HL-60 (cell line): ENCODE measurements at regions not wholly inside any gene's neighbourhood (a gene's known extent, or its start where the extent isn't known, plus 50 kb on each side); places are given as distances from the start of the nearest gene placed in this dataset.
"Not testable (repeated sequence)": the region's sequence is repeated elsewhere in the genome, so short reads cannot be mapped to it uniquely, and the experiment has no call there.

ENCODE experiments used
- DNase-seq, 2 experiments: peaks; one replicate each; pipeline ENCODE4 v3.0.0-alpha.2; 2010 to 2020; ENCODE audit warnings: low read depth in 1 of 2, low spot score in 1 of 2
- H3K27ac ChIP-seq: fragments of 250-450 bp; sonication (Bioruptor Pico); replicated peaks from 2 replicates; pipeline ENCODE4 v1.5.1; 2020; ENCODE audit warnings: mild to moderate bottlenecking, moderate library complexity
- H3K27me3 ChIP-seq: fragments of 250-450 bp; sonication (Bioruptor Pico); 2 replicates; pipeline ENCODE4 v1.5.1; 2021; ENCODE audit warnings: mild to moderate bottlenecking, moderate library complexity; ENCODE audit not compliant: insufficient read depth, poor library complexity, severe bottlenecking
- H3K4me3 ChIP-seq: replicated peaks from 2 replicates; pipeline ENCODE4 v1.5.1; 2011; ENCODE audit warnings: mild to moderate bottlenecking, control low read depth, low read length; ENCODE audit not compliant: insufficient read depth

GRCh38 chr22:12815397-12816036 is 2712.5 kb upstream of the OR11H1 start:
- not testable (repeated sequence) for H3K27ac ChIP-seq, DNase-seq, H3K27me3 ChIP-seq
- 0 out of 2 replicates have a peak overlapping the region, but pooled peaks have one; percentile 12 for H3K4me3 ChIP-seq
